K562 (cell line): ENCODE measurements at regions not wholly inside any gene's neighbourhood (a gene's known extent, or its start where the extent isn't known, plus 50 kb on each side); places are given as distances from the start of the nearest gene placed in this dataset.

ENCODE experiments used
- FOS ChIP-seq: IDR thresholded peaks from 3 replicates; pipeline ENCODE4 v1.6.1; 2011; ENCODE audit not compliant: insufficient read length; ENCODE audit errors: extremely low read depth
- JUND ChIP-seq, 2 experiments: IDR thresholded peaks; 2 replicates in 1 of 2; 3 replicates in 1 of 2; pipeline ENCODE4 v1.6.1; 2011; ENCODE audit warnings: borderline replicate concordance in 2 of 2, low read depth in 2 of 2, low read length in 2 of 2, improper control_type of control experiment in 1 of 2, missing biosample characterization in 1 of 2, missing genetic modification characterization in 1 of 2, missing genetic modification reagents in 1 of 2
- POU5F1 ChIP-seq: fragments of 150-350 bp; IDR thresholded peaks from 2 replicates; pipeline ENCODE4 v1.6.1; 2014; ENCODE audit warnings: borderline replicate concordance, low read length, low read depth, mild to moderate bottlenecking; ENCODE audit not compliant: partially characterized antibody
- TCF7 ChIP-seq: sonication (generic); IDR thresholded peaks from 2 replicates; pipeline ENCODE4 v1.6.1; 2016; ENCODE audit warnings: antibody characterized with exemption, borderline replicate concordance
- ZZZ3 ChIP-seq: fragments of 450-650 bp; IDR thresholded peaks from 2 replicates; pipeline ENCODE4 v1.6.1; 2016; ENCODE audit warnings: antibody characterized with exemption, mild to moderate bottlenecking, moderate library complexity
- TF ChIP-seq, protein P1 (sequence below), 3 experiments: IDR thresholded peaks in 2 of 3; conservative IDR thresholded peaks in 1 of 3; 2 replicates each; pipeline ENCODE4 v1.5.1; 2011 to 2012; ENCODE audit warnings: low read length in 3 of 3, mild to moderate bottlenecking in 3 of 3, control low read depth in 2 of 3, improper control_type of control experiment in 1 of 3, inconsistent platforms in 1 of 3, low read depth in 1 of 3, mixed read lengths in 1 of 3, moderate library complexity in 1 of 3; ENCODE audit not compliant: insufficient read depth in 2 of 3
- TF ChIP-seq, protein P2 (sequence below): fragments of 450-650 bp; IDR thresholded peaks from 2 replicates; pipeline ENCODE4 v1.6.1; 2016; ENCODE audit warnings: antibody characterized with exemption

DNA sequence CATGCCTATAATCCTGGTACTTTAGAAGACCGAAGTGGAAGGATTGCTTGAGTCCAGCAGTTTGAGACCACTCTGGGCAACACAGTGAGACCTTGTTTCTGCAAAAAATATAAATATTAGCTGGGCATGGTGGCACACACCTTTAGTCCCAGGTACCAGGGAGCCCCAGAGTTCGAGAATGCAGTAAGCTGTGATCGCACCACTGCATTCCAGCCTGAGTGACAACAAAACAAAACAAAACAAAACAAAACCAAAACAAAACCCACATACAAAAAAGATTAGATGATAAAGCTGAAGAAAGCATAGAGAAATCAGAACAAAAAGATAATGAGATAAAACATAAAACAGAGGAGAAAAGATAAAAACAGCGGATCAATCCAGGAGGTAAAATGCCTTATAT, 62.1 kb downstream of the TCF20 start:
- TF ChIP-seq JUND (IDR thresholded peaks at IDR 0.05; ENCODE audit: borderline replicate concordance, low read depth, low read length) = no peak
- TF ChIP-seq JUND (tag; IDR thresholded peaks at IDR 0.05; ENCODE audit: borderline replicate concordance, low read depth, low read length) = no peak
- TF ChIP-seq, protein P1, sequence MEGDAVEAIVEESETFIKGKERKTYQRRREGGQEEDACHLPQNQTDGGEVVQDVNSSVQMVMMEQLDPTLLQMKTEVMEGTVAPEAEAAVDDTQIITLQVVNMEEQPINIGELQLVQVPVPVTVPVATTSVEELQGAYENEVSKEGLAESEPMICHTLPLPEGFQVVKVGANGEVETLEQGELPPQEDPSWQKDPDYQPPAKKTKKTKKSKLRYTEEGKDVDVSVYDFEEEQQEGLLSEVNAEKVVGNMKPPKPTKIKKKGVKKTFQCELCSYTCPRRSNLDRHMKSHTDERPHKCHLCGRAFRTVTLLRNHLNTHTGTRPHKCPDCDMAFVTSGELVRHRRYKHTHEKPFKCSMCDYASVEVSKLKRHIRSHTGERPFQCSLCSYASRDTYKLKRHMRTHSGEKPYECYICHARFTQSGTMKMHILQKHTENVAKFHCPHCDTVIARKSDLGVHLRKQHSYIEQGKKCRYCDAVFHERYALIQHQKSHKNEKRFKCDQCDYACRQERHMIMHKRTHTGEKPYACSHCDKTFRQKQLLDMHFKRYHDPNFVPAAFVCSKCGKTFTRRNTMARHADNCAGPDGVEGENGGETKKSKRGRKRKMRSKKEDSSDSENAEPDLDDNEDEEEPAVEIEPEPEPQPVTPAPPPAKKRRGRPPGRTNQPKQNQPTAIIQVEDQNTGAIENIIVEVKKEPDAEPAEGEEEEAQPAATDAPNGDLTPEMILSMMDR (IDR thresholded peaks at IDR 0.05 in 2 of 3, conservative IDR thresholded peaks at IDR 0.05 in 1 of 3; ENCODE audit: insufficient read depth in 2 of 3, low read depth in 1 of 3, low read length in 3 of 3) = no peak
- no peak for TF ChIP-seq ZZZ3
- no peak for TF ChIP-seq POU5F1
- TF ChIP-seq TCF7 = no peak
- TF ChIP-seq, protein P2, sequence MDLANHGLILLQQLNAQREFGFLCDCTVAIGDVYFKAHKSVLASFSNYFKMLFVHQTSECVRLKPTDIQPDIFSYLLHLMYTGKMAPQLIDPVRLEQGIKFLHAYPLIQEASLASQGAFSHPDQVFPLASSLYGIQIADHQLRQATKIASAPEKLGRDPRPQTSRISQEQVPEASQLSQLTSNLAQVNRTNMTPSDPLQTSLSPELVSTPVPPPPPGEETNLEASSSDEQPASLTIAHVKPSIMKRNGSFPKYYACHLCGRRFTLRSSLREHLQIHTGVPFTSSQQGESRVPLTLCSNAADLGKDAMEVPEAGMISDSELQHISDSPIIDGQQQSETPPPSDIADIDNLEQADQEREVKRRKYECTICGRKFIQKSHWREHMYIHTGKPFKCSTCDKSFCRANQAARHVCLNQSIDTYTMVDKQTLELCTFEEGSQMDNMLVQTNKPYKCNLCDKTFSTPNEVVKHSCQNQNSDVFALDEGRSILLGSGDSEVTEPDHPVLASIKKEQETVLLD = no peak
- TF ChIP-seq FOS = no peak
